Heart left ventricle (tissue), 13 donors: ENCODE measurements at regions not wholly inside any gene's neighbourhood (a gene's known extent, or its start where the extent isn't known, plus 50 kb on each side); places are given as distances from the start of the nearest gene placed in this dataset.

Experiments
- CTCF ChIP-seq, 12 donors: fragments of 200-600 bp; sonication (generic) in 4 of 12; IDR thresholded peaks; one replicate each; pipeline versions ENCODE4 v1.5.0 to v1.8.0; 2018 to 2022; ENCODE audit warnings: antibody characterized with exemption in 12 of 12, mild to moderate bottlenecking in 5 of 12
- POLR2A ChIP-seq, 2 donors: fragments of 450-650 bp; IDR thresholded peaks; one replicate each; pipeline ENCODE4 v1.6.1; 2017; ENCODE audit warnings: antibody characterized with exemption in 2 of 2, mild to moderate bottlenecking in 2 of 2, moderate library complexity in 2 of 2
- donor health status: ischemic (EF 13 %, LVEDD 7.1; RV severe dilation, severe dysfunction).
- donor health status: DM: no; HTN: yes; CAD: no.
- donor health status: DM: no; HTN: no; CAD: no.
- donor health status: ischemic (EF 25% LVEDD 6.9; RV normal size, moderate dysfunction).
- donor health status: ischemic (EF 25% LVEDD 5.7; RV mildly dilated, moderate dysfunction).
- donor health status: ischemic (EF 35%, LVEDD 5.7; RV mildly dilated, moderate dysfunction).
- donor health status: nonischemic (EF 11% LVEDD 7.7; RV severe dilation, severe dysfunction).
- donor health status: DM: yes; HTN: yes; CAD: no.
- donor health status: PGD.
- donor health status: ischemic (EF 29% LVEDD 5.4; RV normal size, mild dysfunction).
- donor health status: nonischemic (EF 23%, LVEDD 6.1; RV moderate dilation, normal function).

GRCh38 chr4:32349026-32349425, 1628.9 kb downstream of the PCDH7 start:
- no peak for TF ChIP-seq CTCF (IDR thresholded peaks at IDR 0.05)
- TF ChIP-seq POLR2A (IDR thresholded peaks at IDR 0.05), result no peak
